ENCODE measurements at regions not wholly inside any gene's neighbourhood (a gene's known extent, or its start where the extent isn't known, plus 50 kb on each side); places are given as distances from the start of the nearest gene placed in this dataset.

- TF ChIP-seq RFX5 (IDR thresholded peaks at IDR 0.05; ENCODE audit: low read length): no peak
- TF ChIP-seq YY1 (IDR thresholded peaks at IDR 0.05; ENCODE audit: low read depth): no peak
- no peak for TF ChIP-seq GABPA (IDR thresholded peaks at IDR 0.05; ENCODE audit: low read depth)
Measured at GRCh38 chr6:15758631-15759215, 95.9 kb upstream of the DTNBP1 start.
